Sigmoid colon (tissue), 6 donors: ENCODE measurements at regions not wholly inside any gene's neighbourhood (a gene's known extent, or its start where the extent isn't known, plus 50 kb on each side); places are given as distances from the start of the nearest gene placed in this dataset.
"Not testable (repeated sequence)": the region's sequence is repeated elsewhere in the genome, so short reads cannot be mapped to it uniquely, and the experiment has no call there.

ENCODE experiments used
- DNase-seq: peaks from one replicate; pipeline ENCODE4 v3.0.0-alpha.2; 2019
- H3K27ac ChIP-seq, 4 donors: fragments of 200-600 bp; sonication (generic); one replicate each; pipeline ENCODE4 v1.5.1; 2016 to 2019; ENCODE audit warnings: mild to moderate bottlenecking in 1 of 4
- H3K27me3 ChIP-seq, 3 donors: fragments of 200-600 bp; sonication (generic); one replicate each; pipeline ENCODE4 v1.5.1; 2019; ENCODE audit warnings: mild to moderate bottlenecking in 1 of 3
- H3K36me3 ChIP-seq, 4 donors: fragments of 200-600 bp; sonication (generic); one replicate each; pipeline ENCODE4 v1.5.1; 2016 to 2019
- H3K4me1 ChIP-seq, 4 donors: fragments of 200-600 bp; sonication (generic); one replicate each; pipeline ENCODE4 v1.5.1; 2017 to 2019
- H3K4me3 ChIP-seq, 4 donors: fragments of 200-600 bp; sonication (generic); one replicate each; pipeline ENCODE4 v1.5.1; 2017 to 2019; ENCODE audit warnings: mild to moderate bottlenecking in 2 of 4, moderate library complexity in 1 of 4
- H3K9me3 ChIP-seq, 4 donors: fragments of 200-600 bp in 3 of 4; sonication (generic) in 3 of 4; one replicate each; pipeline versions ENCODE4 v1.5.1 to v1.6.1; 2013 to 2019
- EP300 ChIP-seq, 4 donors: sonication (generic); formaldehyde crosslinking; IDR thresholded peaks; one replicate each; pipeline ENCODE4 v1.6.1; 2017; ENCODE audit warnings: antibody characterized with exemption in 4 of 4
- POLR2A ChIP-seq, 2 donors: fragments of 450-650 bp; IDR thresholded peaks; one replicate each; pipeline ENCODE4 v1.6.1; 2016; ENCODE audit warnings: antibody characterized with exemption in 2 of 2, mild to moderate bottlenecking in 2 of 2, moderate library complexity in 2 of 2
- POLR2AphosphoS5 ChIP-seq, 4 donors: sonication (generic); formaldehyde crosslinking; IDR thresholded peaks; one replicate each; pipeline ENCODE4 v1.6.1; 2017; ENCODE audit warnings: antibody characterized with exemption in 4 of 4
- WGBS, 2 donors: extraction: QIAGEN DNeasy Blood & Tissue Kit; methylation state at CpG; one replicate each; pipeline ENCODE4 v1.1.7; 2013; 5-methylcytosine and 5-hydroxymethylcytosine counted together
- intact Hi-C: fragments of 100-400 bp; cut with DNase I; formaldehyde crosslinking; loops from one replicate; pipeline ENCODE4 v1.15.1; 2023
- donor health status: healthy with polysubstance abuse.
- donor health status: healthy.

- H3K36me3 ChIP-seq, H3K9me3 ChIP-seq, H3K4me1 ChIP-seq, H3K27me3 ChIP-seq, intact Hi-C loops, DNase-seq: not testable (repeated sequence)
- H3K4me3 ChIP-seq = peak overlapping the region in 2 of 4 donors; percentile 50 to 52
- peak overlapping the region; percentile 64 to 93 (median 88) for H3K27ac ChIP-seq
- WGBS, 2 donors = 17 to 25% methylated on average over 9 of the region's 10 CpGs
These were observed 159.1 kb upstream of the NOTCH2NLA start for GRCh38 chr1:146387750-146388469.

DNA sequence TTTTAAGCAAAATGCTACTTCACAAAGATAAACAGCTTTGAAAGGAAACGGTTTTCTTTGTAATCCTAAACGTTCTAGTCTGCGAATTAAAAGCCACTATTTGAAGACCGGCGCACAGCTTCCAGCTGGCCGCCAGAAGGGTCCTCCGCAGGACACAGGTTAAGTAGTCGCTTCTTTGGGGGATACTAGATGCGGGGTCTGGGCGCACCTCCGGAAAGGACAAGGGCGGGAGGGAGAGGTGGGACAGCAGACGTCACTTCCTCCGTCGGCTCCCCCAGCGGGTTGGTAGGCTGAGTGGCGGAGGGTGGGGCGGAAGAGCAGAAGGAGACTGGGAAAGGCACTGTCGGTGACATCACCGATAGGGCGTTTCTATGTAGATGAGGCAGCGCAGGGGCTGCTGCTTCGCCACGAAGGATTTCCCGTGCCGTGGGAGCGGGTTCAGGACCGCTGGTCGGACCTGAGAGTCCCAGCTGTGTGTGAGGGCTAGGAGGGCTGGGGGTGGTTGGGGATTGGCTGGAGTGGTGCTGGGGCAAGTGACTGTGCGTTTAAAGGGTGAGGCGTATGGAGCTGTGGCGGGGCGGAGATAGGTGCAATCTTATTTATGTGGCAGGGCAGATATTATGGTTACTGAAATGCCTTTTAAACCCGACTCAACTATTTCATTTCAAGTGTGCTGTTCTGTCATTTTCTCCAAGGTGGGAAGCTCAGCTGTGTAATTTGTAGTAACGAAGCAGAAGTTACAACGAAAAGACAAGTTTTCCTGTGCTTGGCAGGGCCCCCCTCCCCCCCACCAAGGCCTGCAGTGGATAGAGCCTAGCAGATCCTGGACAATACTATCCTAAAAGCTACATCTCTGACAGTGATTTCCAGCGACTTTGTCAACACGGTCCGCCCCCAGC is 158.3 kb upstream of the NOTCH2NLA start:
- H3K27me3 ChIP-seq, intact Hi-C loops, H3K4me1 ChIP-seq, H3K9me3 ChIP-seq, H3K36me3 ChIP-seq: not testable (repeated sequence)
- whole genome bisulfite sequencing, 2 donors = 1% methylated on average over 30 of the region's 39 CpGs
- peak overlapping the region; percentile 88 to 93 (median 91) for H3K27ac ChIP-seq
- peak; percentile 93 for DNase-seq
- TF ChIP-seq POLR2A (IDR thresholded peaks at IDR 0.05) (peak; percentile 77 to 96), POLR2AphosphoS5 (IDR thresholded peaks at IDR 0.05) (peak; percentile 66 to 99 (median 88))
- H3K4me3 ChIP-seq = peak overlapping the region; percentile 37 to 58 (median 51)

DNA sequence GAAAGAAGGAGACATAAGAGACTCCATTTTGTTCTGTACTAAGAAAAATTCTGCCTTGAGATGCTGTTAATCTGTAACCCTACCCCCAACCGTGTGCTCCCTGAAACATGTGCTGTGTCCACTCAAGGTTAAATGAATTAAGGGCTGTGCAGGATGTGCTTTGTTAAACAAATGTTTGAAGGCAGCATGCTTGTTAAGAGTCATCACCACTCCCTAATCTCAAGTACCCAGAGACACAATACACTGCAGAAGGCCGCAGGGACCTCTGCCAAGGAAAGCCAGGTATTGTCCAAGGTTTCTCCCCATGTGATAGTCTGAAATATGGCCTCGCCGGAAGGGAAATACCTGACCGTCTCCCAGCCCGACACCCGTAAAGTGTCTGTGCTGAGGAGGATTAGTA is 152.4 kb upstream of the NOTCH2NLA start:
- H3K27me3 ChIP-seq, DNase-seq, H3K4me1 ChIP-seq, intact Hi-C loops, H3K4me3 ChIP-seq, H3K9me3 ChIP-seq, H3K27ac ChIP-seq, H3K36me3 ChIP-seq: not testable (repeated sequence)
- 46 to 57% methylated on average over 4 of the region's 7 CpGs for WGBS, 2 donors

GRCh38 chr1:146376708-146377496 is 148.1 kb upstream of the NOTCH2NLA start:
- Histone ChIP-seq H3K4me3 (peak overlapping the region; percentile 18 to 46 (median 38)), H3K27ac (peak overlapping the region; percentile 85 to 97 (median 91))
- 0 to 1% methylated on average over 42 of the region's 42 CpGs for WGBS, 2 donors
- peak; percentile 89 for DNase-seq
- H3K4me1 ChIP-seq, H3K36me3 ChIP-seq, intact Hi-C loops, H3K9me3 ChIP-seq, H3K27me3 ChIP-seq: not testable (repeated sequence)
- TF ChIP-seq POLR2AphosphoS5 (IDR thresholded peaks at IDR 0.05) = peak; percentile 93 to 100 (median 97)
- TF ChIP-seq POLR2A (IDR thresholded peaks at IDR 0.05) = peak; percentile 80 to 100
- peak in 2 of 4 donors; percentile 12 to 14 for TF ChIP-seq EP300 (IDR thresholded peaks at IDR 0.05)

DNA sequence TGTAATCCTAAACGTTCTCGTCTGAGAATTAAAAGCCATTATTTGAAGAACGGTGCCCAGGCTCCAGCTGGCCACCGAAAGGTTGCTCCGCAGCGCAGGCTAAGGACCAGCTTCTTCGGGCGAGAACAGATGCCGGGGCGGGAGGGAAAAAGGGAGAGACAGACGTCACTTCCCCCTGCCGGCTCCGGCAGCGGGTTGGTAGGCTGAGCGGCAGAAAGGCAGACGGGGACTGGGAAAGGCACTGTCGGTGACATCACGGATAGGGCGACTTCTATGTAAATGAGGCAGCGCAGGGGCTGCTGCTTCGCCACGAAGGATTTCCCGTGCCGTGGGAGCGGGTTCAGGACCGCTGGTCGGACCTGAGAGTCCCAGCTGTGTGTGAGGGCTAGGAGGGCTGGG is 147.5 kb upstream of the NOTCH2NLA start:
- Histone ChIP-seq H3K4me3 (peak overlapping the region; percentile 18 to 46 (median 38)), H3K27ac (peak overlapping the region; percentile 85 to 97 (median 91))
- H3K9me3 ChIP-seq, H3K36me3 ChIP-seq, H3K27me3 ChIP-seq, H3K4me1 ChIP-seq, intact Hi-C loops: not testable (repeated sequence)
- TF ChIP-seq POLR2AphosphoS5 (IDR thresholded peaks at IDR 0.05) = peak in 2 of 4 donors; percentile 57 to 84
- peak; percentile 31 to 34 for TF ChIP-seq POLR2A (IDR thresholded peaks at IDR 0.05)
- WGBS, 2 donors = 0% methylated on average over 27 of the region's 27 CpGs
- peak; percentile 96 for DNase-seq

DNA sequence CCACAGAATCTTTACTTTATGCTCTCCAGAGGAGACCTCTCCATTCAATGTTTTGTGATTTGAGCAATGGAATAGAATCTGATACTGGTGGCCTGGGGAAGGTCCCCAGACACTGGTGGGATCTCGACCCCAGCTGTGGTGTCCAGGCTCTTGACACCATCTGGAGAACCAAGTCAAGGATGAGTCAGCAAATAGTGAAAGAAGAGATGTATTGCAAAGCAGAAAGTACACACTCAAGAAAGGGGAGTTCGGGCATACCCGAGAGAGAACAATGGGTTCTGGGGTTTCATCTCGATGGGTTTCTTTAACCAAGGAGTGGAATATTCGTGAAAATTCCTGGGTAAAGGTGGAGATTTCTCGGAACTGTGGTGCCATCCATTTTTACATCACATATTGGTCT is 146.3 kb upstream of the NOTCH2NLA start:
- H3K27ac ChIP-seq, H3K4me3 ChIP-seq, DNase-seq, intact Hi-C loops, H3K36me3 ChIP-seq, H3K27me3 ChIP-seq, H3K4me1 ChIP-seq, H3K9me3 ChIP-seq: not testable (repeated sequence)
- WGBS, 2 donors = 91 to 93% methylated on average over 6 of the region's 6 CpGs

DNA sequence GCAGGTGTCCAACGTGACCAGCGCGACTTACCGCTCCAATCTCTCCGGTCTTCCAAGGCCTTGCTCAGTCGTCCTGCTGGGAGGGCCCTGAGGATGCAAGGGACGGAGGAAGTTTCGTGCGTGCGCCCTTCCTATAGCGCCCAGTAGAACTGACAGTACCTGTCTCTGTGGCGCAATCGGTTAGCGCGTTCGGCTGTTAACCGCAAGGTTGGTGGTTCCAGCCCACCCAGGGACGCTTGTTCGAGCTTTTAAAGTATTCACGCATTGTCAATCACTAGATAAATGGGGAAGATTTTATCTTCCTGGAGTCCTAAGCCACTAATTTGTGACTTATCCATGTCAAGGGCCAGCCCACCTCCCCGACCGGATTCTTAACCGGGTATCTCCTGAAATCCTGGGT is 141.1 kb upstream of the NOTCH2NLA start:
- H3K9me3 ChIP-seq, H3K4me1 ChIP-seq, H3K27me3 ChIP-seq, intact Hi-C loops, H3K36me3 ChIP-seq: not testable (repeated sequence)
- H3K27ac ChIP-seq = peak overlapping the region; percentile 77 to 83 (median 78)
- DNase-seq = peak; percentile 85
- H3K4me3 ChIP-seq = peak overlapping the region; percentile 9 to 40 (median 38)
- 1 to 2% methylated on average over 20 of the region's 23 CpGs for WGBS, 2 donors
- peak in 1 of 4 donors; percentile 25 for TF ChIP-seq POLR2AphosphoS5 (IDR thresholded peaks at IDR 0.05)

DNA sequence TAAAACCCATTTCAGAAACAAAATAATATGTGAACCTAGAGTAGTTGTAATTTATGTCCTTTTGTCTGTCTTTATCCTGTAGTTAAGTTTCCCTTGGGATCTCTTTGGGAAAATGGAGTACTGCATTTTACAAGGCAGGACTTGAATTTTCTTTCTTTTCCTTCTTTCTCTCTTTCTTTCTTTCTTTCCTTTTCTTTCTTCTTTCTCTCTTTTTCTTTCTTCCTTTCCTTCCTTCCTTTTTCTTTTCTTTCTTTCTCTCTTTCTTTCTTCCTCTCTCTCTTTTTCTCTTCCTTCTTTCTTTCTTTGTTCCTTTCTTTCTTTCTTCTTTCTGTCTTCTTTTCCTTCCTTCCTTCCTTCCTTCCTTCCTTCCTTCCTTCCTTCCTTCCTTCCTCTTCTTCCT is 126.6 kb upstream of the NOTCH2NLA start:
- H3K27me3 ChIP-seq, H3K4me3 ChIP-seq, intact Hi-C loops, DNase-seq, H3K9me3 ChIP-seq, H3K36me3 ChIP-seq, H3K4me1 ChIP-seq, H3K27ac ChIP-seq: not testable (repeated sequence)

- H3K9me3 ChIP-seq, H3K36me3 ChIP-seq, H3K27me3 ChIP-seq, H3K27ac ChIP-seq, DNase-seq, intact Hi-C loops, H3K4me3 ChIP-seq, H3K4me1 ChIP-seq: not testable (repeated sequence)
- 80 to 100% methylated on average over 1 of the region's 1 CpG for WGBS, 2 donors
These were observed 98.0 kb upstream of the NOTCH2NLA start for GRCh38 chr1:146326863-146327262.

GRCh38 chr1:146324463-146324862 is 95.6 kb upstream of the NOTCH2NLA start:
- H3K27ac ChIP-seq, intact Hi-C loops, H3K36me3 ChIP-seq, H3K27me3 ChIP-seq, H3K4me3 ChIP-seq, H3K4me1 ChIP-seq, DNase-seq, H3K9me3 ChIP-seq: not testable (repeated sequence)
- WGBS, 2 donors = 93 to 100% methylated on average over 1 of the region's 2 CpGs

- H3K9me3 ChIP-seq, H3K4me3 ChIP-seq, H3K27ac ChIP-seq, DNase-seq, H3K27me3 ChIP-seq, H3K36me3 ChIP-seq, H3K4me1 ChIP-seq, intact Hi-C loops: not testable (repeated sequence)
- no CpG with 5 or more reads among the region's 1 CpG for WGBS, 2 donors
These were observed 94.5 kb upstream of the NOTCH2NLA start for GRCh38 chr1:146323302-146323701.
